Endodermal cell (in vitro differentiated cells): ENCODE measurements at regions not wholly inside any gene's neighbourhood (a gene's known extent, or its start where the extent isn't known, plus 50 kb on each side); places are given as distances from the start of the nearest gene placed in this dataset.

Source experiments
- DNase-seq: peaks from one replicate; pipeline ENCODE4 v3.0.0-alpha.2; 2017
- H3K27ac ChIP-seq: 2 replicates; pipeline ENCODE4 v1.5.1; 2013; ENCODE audit warnings: mild to moderate bottlenecking, low read depth, low read length, moderate library complexity
- H3K27me3 ChIP-seq: 2 replicates; pipeline ENCODE4 v1.6.1; 2013; ENCODE audit warnings: mild to moderate bottlenecking, low read length, moderate library complexity; ENCODE audit not compliant: insufficient read depth, control insufficient read depth, poor library complexity, severe bottlenecking
- H3K36me3 ChIP-seq: 2 replicates; pipeline ENCODE4 v1.7.0; 2013; ENCODE audit warnings: mild to moderate bottlenecking, low read length, moderate library complexity; ENCODE audit not compliant: control insufficient read depth, insufficient read depth
- H3K4me1 ChIP-seq: one replicate; pipeline ENCODE4 v1.7.0; 2013; ENCODE audit warnings: low read length; ENCODE audit not compliant: control insufficient read depth, insufficient read depth
- H3K4me3 ChIP-seq: 2 replicates; pipeline ENCODE4 v1.5.1; 2013; ENCODE audit warnings: mild to moderate bottlenecking, low read length, moderate library complexity
- H3K9ac ChIP-seq: 2 replicates; pipeline ENCODE4 v1.6.1; 2013; ENCODE audit warnings: mild to moderate bottlenecking, low read length, moderate library complexity; ENCODE audit not compliant: poor library complexity, severe bottlenecking; ENCODE audit errors: extremely low read depth
- H3K9me3 ChIP-seq: 2 replicates; pipeline ENCODE4 v1.6.1; 2013; ENCODE audit warnings: mild to moderate bottlenecking, low read length, moderate library complexity; ENCODE audit not compliant: control insufficient read depth
- H3K27ac Mint-ChIP-seq: 2 replicates; pipeline ENCODE4 v1.8.0; 2020; ENCODE audit warnings: mixed read lengths
- H3K27me3 Mint-ChIP-seq: 2 replicates; pipeline ENCODE4 v1.8.0; 2021; ENCODE audit warnings: mild to moderate bottlenecking, mixed read lengths; ENCODE audit not compliant: insufficient read depth
- H3K36me3 Mint-ChIP-seq: 2 replicates; pipeline ENCODE4 v1.8.0; 2020; ENCODE audit warnings: low read depth, mixed read lengths
- H3K4me1 Mint-ChIP-seq: 2 replicates; pipeline ENCODE4 v1.8.0; 2020; ENCODE audit warnings: mixed read lengths
- H3K4me3 Mint-ChIP-seq: 2 replicates; pipeline ENCODE4 v1.8.0; 2020; ENCODE audit warnings: mild to moderate bottlenecking, moderate library complexity, mixed read lengths
- H3K9me3 Mint-ChIP-seq: 2 replicates; pipeline ENCODE4 v1.8.0; 2020; ENCODE audit warnings: mild to moderate bottlenecking, mixed read lengths
- whole genome bisulfite sequencing, 2 experiments: methylation state at CpG; one replicate each; pipeline versions ENCODE4 v1.1.5 to v1.1.7; 2013; ENCODE audit warnings: missing lambda C conversion rate in 2 of 2, mixed read lengths in 1 of 2; ENCODE audit not compliant: insufficient coverage in 1 of 2, insufficient read length in 1 of 2; 5-methylcytosine and 5-hydroxymethylcytosine counted together
- TF ChIP-seq, protein P1 (sequence below): fragments of 200-600 bp; sonication (generic); conservative IDR thresholded peaks from 2 replicates; pipeline ENCODE4 v1.5.0; 2021; ENCODE audit warnings: antibody characterized with exemption, mild to moderate bottlenecking

DNA sequence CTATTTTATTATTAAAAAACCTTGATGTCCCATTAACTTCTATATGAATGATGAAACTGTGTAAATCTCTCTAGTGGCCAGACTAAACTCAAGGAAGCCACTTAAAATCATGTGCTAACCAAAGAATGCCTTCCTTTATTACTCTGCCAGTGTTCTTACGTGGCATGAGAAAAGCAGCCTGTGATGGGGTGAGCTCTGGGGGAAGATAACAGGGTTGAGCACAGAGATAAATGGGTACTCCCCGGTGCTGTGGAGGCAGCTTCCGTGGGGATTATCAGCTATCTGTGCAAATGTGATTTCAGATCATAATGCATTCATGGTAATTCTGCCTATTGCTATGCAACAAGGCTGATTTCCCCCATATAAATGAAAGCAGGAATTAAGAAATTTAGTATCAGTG is 181.3 kb downstream of the CAVIN4 start:
- Histone ChIP-seq H3K4me1 (no peaks in the 10 kb centered on the region), H3K4me3 (no peak overlapping the region), H3K27ac (no peak overlapping the region), H3K9me3 (no peaks in the 10 kb centered on the region), H3K27me3 (no peaks in the 10 kb centered on the region), H3K36me3 (no peaks in the 10 kb centered on the region), H3K9ac (no peak overlapping the region)
- Mint-ChIP-seq H3K27me3 (no peaks in the 10 kb centered on the region), H3K36me3 (no peaks in the 10 kb centered on the region), H3K9me3 (peaks cover under 1% of the 10 kb centered on the region), H3K4me1 (no peaks in the 10 kb centered on the region), H3K27ac (no peak overlapping the region), H3K4me3 (no peak overlapping the region)
- TF ChIP-seq, protein P1, sequence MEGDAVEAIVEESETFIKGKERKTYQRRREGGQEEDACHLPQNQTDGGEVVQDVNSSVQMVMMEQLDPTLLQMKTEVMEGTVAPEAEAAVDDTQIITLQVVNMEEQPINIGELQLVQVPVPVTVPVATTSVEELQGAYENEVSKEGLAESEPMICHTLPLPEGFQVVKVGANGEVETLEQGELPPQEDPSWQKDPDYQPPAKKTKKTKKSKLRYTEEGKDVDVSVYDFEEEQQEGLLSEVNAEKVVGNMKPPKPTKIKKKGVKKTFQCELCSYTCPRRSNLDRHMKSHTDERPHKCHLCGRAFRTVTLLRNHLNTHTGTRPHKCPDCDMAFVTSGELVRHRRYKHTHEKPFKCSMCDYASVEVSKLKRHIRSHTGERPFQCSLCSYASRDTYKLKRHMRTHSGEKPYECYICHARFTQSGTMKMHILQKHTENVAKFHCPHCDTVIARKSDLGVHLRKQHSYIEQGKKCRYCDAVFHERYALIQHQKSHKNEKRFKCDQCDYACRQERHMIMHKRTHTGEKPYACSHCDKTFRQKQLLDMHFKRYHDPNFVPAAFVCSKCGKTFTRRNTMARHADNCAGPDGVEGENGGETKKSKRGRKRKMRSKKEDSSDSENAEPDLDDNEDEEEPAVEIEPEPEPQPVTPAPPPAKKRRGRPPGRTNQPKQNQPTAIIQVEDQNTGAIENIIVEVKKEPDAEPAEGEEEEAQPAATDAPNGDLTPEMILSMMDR: no peak
- no peak for DNase-seq
- 75 to 87% methylated on average over 3 of the region's 3 CpGs for WGBS, 2 experiments

DNA sequence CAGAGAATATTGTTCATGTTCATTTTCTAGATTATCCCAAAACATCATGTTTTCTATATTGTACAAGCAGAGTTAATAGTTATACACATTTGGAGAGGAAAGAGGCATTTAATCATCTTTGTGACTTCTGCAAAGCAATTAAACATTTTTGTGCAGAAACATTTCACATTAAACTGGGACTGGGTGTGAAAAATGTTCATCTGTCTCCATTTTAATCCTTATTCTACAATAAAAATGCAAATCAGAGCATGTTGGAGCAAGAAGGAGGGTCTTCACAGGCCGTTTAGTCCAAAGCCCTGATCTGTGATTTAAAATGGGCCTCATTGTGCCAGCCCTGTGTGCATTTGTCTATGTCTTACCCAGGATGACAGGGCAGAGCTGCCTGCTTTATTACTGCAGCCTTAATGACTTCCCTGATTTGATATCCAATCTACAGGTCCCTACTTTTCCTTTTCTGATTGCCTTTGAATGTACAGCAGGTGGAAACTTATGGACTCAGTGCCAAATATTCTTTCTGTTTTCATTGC is 183.5 kb downstream of the CAVIN4 start:
- H3K4me3 ChIP-seq: no peak overlapping the region
- H3K9ac ChIP-seq: no peak overlapping the region
- WGBS, 2 experiments: 74 to 75% methylated on average over 1 of the region's 1 CpG
- H3K36me3 Mint-ChIP-seq: no peaks in the 10 kb centered on the region
- H3K4me1 Mint-ChIP-seq: no peaks in the 10 kb centered on the region
- no peak for DNase-seq
- H3K27ac Mint-ChIP-seq: no peak overlapping the region
- H3K27me3 Mint-ChIP-seq: no peaks in the 10 kb centered on the region
- H3K36me3 ChIP-seq: no peaks in the 10 kb centered on the region
- H3K4me1 ChIP-seq: no peaks in the 10 kb centered on the region
- H3K27ac ChIP-seq: no peak overlapping the region
- peaks cover 2% of the 10 kb centered on the region for H3K9me3 Mint-ChIP-seq
- no peaks in the 10 kb centered on the region for H3K9me3 ChIP-seq
- no peak overlapping the region for H3K4me3 Mint-ChIP-seq
- TF ChIP-seq, protein P1: no peak
- no peaks in the 10 kb centered on the region for H3K27me3 ChIP-seq

DNA sequence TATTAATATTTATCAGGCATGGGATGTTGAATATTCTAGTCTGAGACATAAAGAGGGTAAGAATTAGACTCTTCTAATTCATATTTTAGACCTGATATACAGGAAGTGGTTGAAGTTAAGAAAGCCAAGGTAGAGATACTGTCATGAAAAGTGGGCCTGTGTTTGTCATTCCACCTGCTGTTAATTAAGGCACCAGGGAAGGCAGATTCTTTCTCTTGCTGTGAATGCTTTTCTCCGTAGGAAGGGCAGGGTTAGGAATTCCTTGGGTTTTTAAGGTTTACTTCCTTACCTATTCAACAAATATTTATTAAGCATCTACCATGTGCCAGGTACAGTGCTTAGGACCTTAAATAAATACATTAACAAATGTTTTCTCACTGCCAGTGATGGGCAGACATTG is 196.4 kb downstream of the CAVIN4 start:
- H3K27ac ChIP-seq: no peak overlapping the region
- Mint-ChIP-seq H3K27ac (no peak overlapping the region), H3K36me3 (no peaks in the 10 kb centered on the region), H3K27me3 (peaks cover 11% of the 10 kb centered on the region), H3K4me1 (peaks cover 14% of the 10 kb centered on the region), H3K4me3 (no peak overlapping the region), H3K9me3 (no peaks in the 10 kb centered on the region)
- H3K9me3 ChIP-seq: no peaks in the 10 kb centered on the region
- DNase-seq: no peak
- H3K27me3 ChIP-seq: no peaks in the 10 kb centered on the region
- no peaks in the 10 kb centered on the region for H3K4me1 ChIP-seq
- no peaks in the 10 kb centered on the region for H3K36me3 ChIP-seq
- H3K4me3 ChIP-seq: no peak overlapping the region
- TF ChIP-seq, protein P1: no peak
- WGBS, 2 experiments: no CpG with 5 or more reads among the region's 1 CpG
- H3K9ac ChIP-seq: no peak overlapping the region
